HEK293T (cell line): ENCODE measurements at regions not wholly inside any gene's neighbourhood (a gene's known extent, or its start where the extent isn't known, plus 50 kb on each side); places are given as distances from the start of the nearest gene placed in this dataset.
A peak's percentile ranks its signal among the peaks of the same experiment; 100 is the strongest.
"Not testable (repeated sequence)": the region's sequence is repeated elsewhere in the genome, so short reads cannot be mapped to it uniquely, and the experiment has no call there.

Experiments
- CTCF ChIA-PET: fragments of 350-600 bp; formaldehyde crosslinking; extraction: SDS; loops from one replicate; lab custom pipeline; 2021; ENCODE audit warnings: antibody characterized with exemption, inconsistent platforms; lab: Yijun Ruan, JAX
- POLR2A ChIA-PET: fragments of 350-600 bp; formaldehyde crosslinking; extraction: SDS; loops from one replicate; lab custom pipeline; 2020; ENCODE audit warnings: antibody characterized with exemption, inconsistent platforms; lab: Yijun Ruan, JAX
- DNase-seq: peaks from one replicate; pipeline ENCODE4 v3.0.0; 2012; ENCODE audit warnings: mixed read lengths; ENCODE audit errors: extremely low spot score
- ARNT ChIP-seq: fragments of 450-650 bp; IDR thresholded peaks from 2 replicates; pipeline ENCODE4 v1.6.1; 2017; ENCODE audit warnings: mild to moderate bottlenecking
- BHLHE40 ChIP-seq: fragments of 450-650 bp; IDR thresholded peaks from 2 replicates; pipeline ENCODE4 v1.6.1; 2016; ENCODE audit warnings: mild to moderate bottlenecking, moderate library complexity, borderline replicate concordance
- CTBP1 ChIP-seq: fragments of 450-650 bp; IDR thresholded peaks from 2 replicates; pipeline ENCODE4 v1.6.1; 2016; ENCODE audit warnings: borderline replicate concordance
- ELF4 ChIP-seq: fragments of 450-650 bp; IDR thresholded peaks from 2 replicates; pipeline ENCODE4 v1.6.1; 2017; ENCODE audit warnings: antibody characterized with exemption
- FOXA1 ChIP-seq: fragments of 450-650 bp; IDR thresholded peaks from 2 replicates; pipeline ENCODE4 v1.6.1; 2016; ENCODE audit warnings: mild to moderate bottlenecking
- FOXK2 ChIP-seq: fragments of 450-650 bp; IDR thresholded peaks from 2 replicates; pipeline ENCODE4 v1.6.1; 2016; ENCODE audit warnings: mild to moderate bottlenecking
- FOXM1 ChIP-seq: fragments of 450-650 bp; IDR thresholded peaks from 2 replicates; pipeline ENCODE4 v1.6.1; 2017; ENCODE audit warnings: mild to moderate bottlenecking, borderline replicate concordance
- HDGF ChIP-seq: fragments of 450-650 bp; IDR thresholded peaks from 2 replicates; pipeline ENCODE4 v1.6.1; 2017; ENCODE audit warnings: antibody characterized with exemption, borderline replicate concordance
- L3MBTL2 ChIP-seq: fragments of 450-650 bp; conservative IDR thresholded peaks from 2 replicates; pipeline ENCODE4 v1.6.1; 2016; ENCODE audit warnings: mild to moderate bottlenecking
- LEF1 ChIP-seq: fragments of 450-650 bp; IDR thresholded peaks from 2 replicates; pipeline ENCODE4 v1.6.1; 2017; ENCODE audit warnings: mild to moderate bottlenecking, borderline replicate concordance
- NFRKB ChIP-seq: fragments of 450-650 bp; IDR thresholded peaks from 2 replicates; pipeline ENCODE4 v1.6.1; 2016; ENCODE audit warnings: mild to moderate bottlenecking, moderate library complexity
- SP1 ChIP-seq: fragments of 450-650 bp; IDR thresholded peaks from 2 replicates; pipeline ENCODE4 v1.6.1; 2017
- SUZ12 ChIP-seq: fragments of 450-650 bp; IDR thresholded peaks from 2 replicates; pipeline ENCODE4 v1.6.1; 2016; ENCODE audit warnings: mild to moderate bottlenecking
- TARDBP ChIP-seq: fragments of 450-650 bp; IDR thresholded peaks from 2 replicates; pipeline ENCODE4 v1.6.1; 2016
- ZNF384 ChIP-seq: fragments of 450-650 bp; IDR thresholded peaks from 2 replicates; pipeline ENCODE4 v1.6.1; 2016
- TF ChIP-seq, protein P1 (sequence below): fragments of 450-650 bp; IDR thresholded peaks from 2 replicates; pipeline ENCODE4 v1.6.1; 2016

DNA sequence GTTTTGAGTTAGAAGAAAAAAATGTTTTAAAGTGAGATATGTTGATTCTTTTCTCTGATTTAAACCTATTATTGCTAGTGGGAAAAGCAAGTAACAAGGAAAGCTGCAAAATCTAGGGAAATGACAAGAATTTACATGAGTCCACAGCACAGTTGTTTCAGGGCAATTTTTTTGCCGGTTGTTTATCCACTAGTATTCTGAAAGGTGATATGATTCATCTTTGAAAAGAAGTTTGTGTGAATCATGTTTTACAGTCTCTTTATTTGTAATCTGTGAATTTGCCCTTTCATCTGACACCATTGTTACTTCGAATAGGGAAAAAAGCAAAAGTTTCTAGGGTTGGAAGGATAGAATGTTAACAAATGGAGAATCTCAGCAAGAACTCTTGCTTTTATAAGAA lies 894.7 kb downstream of the OTOL1 start:
- TF ChIP-seq NFRKB, result no peak
- no peak for TF ChIP-seq BHLHE40
- TF ChIP-seq LEF1, result no peak
- no peak for TF ChIP-seq ELF4
- no peak for TF ChIP-seq TARDBP
- TF ChIP-seq FOXK2, result no peak
- TF ChIP-seq, protein P1, sequence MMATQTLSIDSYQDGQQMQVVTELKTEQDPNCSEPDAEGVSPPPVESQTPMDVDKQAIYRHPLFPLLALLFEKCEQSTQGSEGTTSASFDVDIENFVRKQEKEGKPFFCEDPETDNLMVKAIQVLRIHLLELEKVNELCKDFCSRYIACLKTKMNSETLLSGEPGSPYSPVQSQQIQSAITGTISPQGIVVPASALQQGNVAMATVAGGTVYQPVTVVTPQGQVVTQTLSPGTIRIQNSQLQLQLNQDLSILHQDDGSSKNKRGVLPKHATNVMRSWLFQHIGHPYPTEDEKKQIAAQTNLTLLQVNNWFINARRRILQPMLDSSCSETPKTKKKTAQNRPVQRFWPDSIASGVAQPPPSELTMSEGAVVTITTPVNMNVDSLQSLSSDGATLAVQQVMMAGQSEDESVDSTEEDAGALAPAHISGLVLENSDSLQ, result no peak
- TF ChIP-seq ARNT, result no peak
- TF ChIP-seq SP1, result no peak
- POLR2A ChIA-PET, result no interaction called here
- CTCF ChIA-PET, result no interaction called here
- DNase-seq, result no peak

DNA sequence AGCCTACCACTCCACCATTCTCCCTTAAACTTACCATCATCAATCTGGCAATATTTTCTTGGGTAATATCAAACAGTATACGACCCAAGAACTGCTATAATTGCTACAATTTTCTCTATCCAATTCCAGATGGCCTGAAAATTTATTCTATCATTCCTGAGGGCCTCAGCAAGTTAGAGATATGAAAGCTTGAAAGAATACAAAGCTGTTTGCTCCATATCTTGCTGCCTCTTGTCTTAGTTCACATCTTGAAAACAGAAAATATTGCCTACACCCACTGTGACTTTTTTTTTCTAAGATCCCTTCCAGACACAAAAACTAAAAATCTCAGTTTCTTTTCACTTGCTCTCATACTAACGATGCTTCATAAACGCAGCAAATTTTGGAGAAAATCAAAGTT lies 898.9 kb downstream of the OTOL1 start:
- CTCF ChIA-PET, result no interaction called here
- no peak for DNase-seq
- no peak for TF ChIP-seq FOXA1
- no peak for TF ChIP-seq ARNT
- TF ChIP-seq ELF4, result no peak
- TF ChIP-seq L3MBTL2, result no peak
- TF ChIP-seq BHLHE40, result no peak
- no peak for TF ChIP-seq LEF1
- TF ChIP-seq FOXK2, result no peak
- TF ChIP-seq SP1, result no peak
- TF ChIP-seq HDGF, result no peak
- TF ChIP-seq NFRKB, result no peak
- TF ChIP-seq ZNF384, result no peak
- TF ChIP-seq TARDBP, result no peak
- no peak for TF ChIP-seq CTBP1
- POLR2A ChIA-PET, result no interaction called here

DNA sequence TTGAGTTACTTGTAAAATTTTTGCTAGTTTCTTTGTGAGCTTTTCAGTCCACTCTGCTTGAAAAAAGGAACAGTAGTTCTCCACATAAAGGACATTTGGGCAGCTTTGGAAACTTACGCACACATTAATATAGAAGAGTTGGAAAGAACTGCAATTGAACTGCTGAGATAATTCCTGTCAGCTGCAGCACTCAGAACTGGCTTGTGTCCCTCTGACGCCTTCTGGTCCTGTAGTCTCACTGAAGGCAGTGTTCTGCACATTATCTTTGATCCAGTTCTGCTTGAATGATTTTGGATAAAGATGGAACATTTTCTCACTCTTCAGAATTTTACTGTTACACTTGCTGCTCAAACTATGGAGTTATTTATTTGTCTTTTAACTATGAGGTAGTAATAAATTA lies 901.9 kb downstream of the OTOL1 start:
- ChIA-PET CTCF (no interaction called here), POLR2A (no interaction called here)
- TF ChIP-seq NFRKB (no peak), TARDBP (no peak)
- no peak for DNase-seq

DNA sequence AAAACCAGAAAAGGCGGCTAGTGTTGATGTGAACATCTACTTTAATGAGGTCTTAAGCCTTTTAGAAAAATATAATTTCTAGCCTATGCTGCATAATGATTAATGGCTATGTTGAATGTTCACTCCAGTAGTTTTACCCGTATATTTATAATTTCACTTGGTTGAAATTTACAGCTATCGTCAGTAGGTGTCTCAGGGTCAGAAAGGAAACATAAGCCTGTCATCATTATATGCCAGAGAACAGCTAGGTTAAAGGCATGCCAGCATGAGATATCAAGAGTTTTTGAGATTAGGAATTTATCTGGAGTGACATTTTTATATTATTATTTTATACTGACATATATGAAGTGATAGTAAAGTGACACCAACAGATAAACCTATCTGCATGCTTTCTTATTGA lies 904.1 kb downstream of the OTOL1 start:
- no peak for DNase-seq
- TF ChIP-seq ZNF384, result no peak
- TF ChIP-seq, protein P1, result peak; percentile 33; the same call in 1 of the 2 replicates
- ChIA-PET CTCF (no interaction called here), POLR2A (no interaction called here)

DNA sequence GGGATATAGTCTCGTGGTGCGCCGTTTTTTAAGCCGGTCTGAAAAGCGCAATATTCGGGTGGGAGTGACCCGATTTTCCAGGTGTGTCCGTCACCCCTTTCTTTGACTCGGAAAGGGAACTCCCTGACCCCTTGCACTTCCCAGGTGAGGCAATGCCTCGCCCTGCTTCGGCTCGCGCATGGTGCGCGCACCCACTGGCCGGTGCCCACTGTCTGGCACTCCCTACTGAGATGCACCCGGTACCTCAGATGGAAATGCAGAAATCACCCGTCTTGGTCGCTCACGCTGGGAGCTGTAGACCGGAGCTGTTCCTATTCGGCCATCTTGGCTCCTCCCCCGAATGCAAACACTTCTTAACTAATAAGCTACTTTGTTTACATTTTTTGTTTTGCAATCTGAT lies 914.9 kb downstream of the OTOL1 start:
- POLR2A ChIA-PET, CTCF ChIA-PET, DNase-seq: not testable (repeated sequence)

DNA sequence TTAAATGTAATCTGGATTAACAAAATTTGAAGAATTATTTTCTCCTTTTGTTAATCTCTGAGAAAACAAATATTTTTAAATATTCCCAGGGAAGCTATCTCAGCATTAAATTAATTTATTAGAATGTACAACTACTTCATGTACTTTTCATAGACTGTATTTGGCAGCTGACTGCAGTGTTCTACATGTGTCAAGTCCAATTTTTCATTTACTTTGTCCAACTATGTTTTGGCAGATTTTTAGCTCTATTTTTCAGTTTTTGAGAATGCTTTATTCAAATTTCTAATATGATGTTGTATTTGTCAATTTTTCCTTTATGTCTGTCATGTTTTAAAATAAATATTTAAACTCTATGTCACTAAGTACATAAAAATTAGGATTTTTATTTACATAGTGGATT lies 925.1 kb downstream of the OTOL1 start:
- POLR2A ChIA-PET, result no interaction called here
- no peak for DNase-seq
- CTCF ChIA-PET, result no interaction called here
- no peak for TF ChIP-seq FOXM1
- no peak for TF ChIP-seq FOXA1
- no peak for TF ChIP-seq TARDBP
- TF ChIP-seq SP1, result no peak
- no peak for TF ChIP-seq LEF1
- TF ChIP-seq FOXK2, result no peak
- TF ChIP-seq NFRKB, result no peak
- TF ChIP-seq ARNT, result no peak
- TF ChIP-seq L3MBTL2, result no peak
- no peak for TF ChIP-seq HDGF
- no peak for TF ChIP-seq SUZ12
- TF ChIP-seq ELF4, result no peak
- TF ChIP-seq ZNF384, result no peak
- TF ChIP-seq, protein P1, result no peak
- no peak for TF ChIP-seq CTBP1
- no peak for TF ChIP-seq BHLHE40

DNA sequence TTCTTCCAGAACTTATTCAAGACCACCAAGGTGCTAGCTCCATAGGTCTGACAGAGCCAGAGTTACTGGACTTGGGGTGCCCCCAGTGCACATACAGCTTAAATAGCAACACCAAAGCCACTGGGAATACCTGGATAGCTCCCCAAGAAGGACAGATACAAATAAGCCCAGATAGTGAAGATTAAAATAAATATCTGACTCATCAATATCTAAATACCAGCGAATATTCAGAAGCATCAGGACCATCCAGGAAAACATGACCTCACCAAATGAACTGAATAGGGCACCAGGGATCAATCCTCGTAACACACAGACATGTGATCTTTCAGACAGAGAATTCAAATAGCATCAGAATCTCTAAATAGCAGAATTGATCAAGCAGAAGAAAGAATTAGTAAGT lies 931.6 kb downstream of the OTOL1 start:
- POLR2A ChIA-PET, result no interaction called here
- TF ChIP-seq NFRKB (no peak), FOXA1 (no peak), TARDBP (no peak), L3MBTL2 (no peak), HDGF (no peak), SUZ12 (no peak)
- TF ChIP-seq, protein P1, result no peak
- DNase-seq, result no peak
- CTCF ChIA-PET, result no interaction called here
